Karpas-422 (cell line): ENCODE measurements at regions not wholly inside any gene's neighbourhood (a gene's known extent, or its start where the extent isn't known, plus 50 kb on each side); places are given as distances from the start of the nearest gene placed in this dataset.
"Not testable (repeated sequence)": the region's sequence is repeated elsewhere in the genome, so short reads cannot be mapped to it uniquely, and the experiment has no call there.

ENCODE experiments used
- DNase-seq: peaks from one replicate; pipeline ENCODE4 v3.0.0-alpha.2; 2015
- H2AFZ ChIP-seq: fragments of 200-600 bp; sonication (generic); 2 replicates; pipeline ENCODE4 v1.6.1; 2014; ENCODE audit warnings: antibody characterized with exemption, low read length, mixed read lengths
- H3K27ac ChIP-seq: fragments of 200-600 bp; sonication (generic); 2 replicates; pipeline ENCODE4 v1.5.1; 2014; ENCODE audit warnings: mild to moderate bottlenecking, low read length, moderate library complexity
- H3K27me3 ChIP-seq: fragments of 200-600 bp; sonication (generic); 2 replicates; pipeline ENCODE4 v1.6.1; 2014; ENCODE audit warnings: low read length, mixed read lengths
- H3K36me3 ChIP-seq: fragments of 200-600 bp; sonication (generic); 2 replicates; pipeline ENCODE4 v1.6.1; 2014; ENCODE audit warnings: low read length, mixed read lengths; ENCODE audit not compliant: insufficient read depth
- H3K4me1 ChIP-seq: fragments of 200-600 bp; sonication (generic); 2 replicates; pipeline ENCODE4 v1.6.1; 2014; ENCODE audit warnings: mild to moderate bottlenecking, low read length, mixed read lengths
- H3K4me2 ChIP-seq: fragments of 200-600 bp; sonication (generic); 2 replicates; pipeline ENCODE4 v1.6.1; 2014; ENCODE audit warnings: low read length, low read depth, mild to moderate bottlenecking; ENCODE audit not compliant: poor library complexity, severe bottlenecking
- H3K4me3 ChIP-seq: fragments of 200-600 bp; sonication (generic); 2 replicates; pipeline ENCODE4 v1.5.1; 2014; ENCODE audit warnings: mild to moderate bottlenecking, antibody characterized with exemption, low read length, mixed read lengths
- H3K79me2 ChIP-seq: fragments of 200-600 bp; sonication (generic); 2 replicates; pipeline ENCODE4 v1.6.1; 2014; ENCODE audit warnings: mild to moderate bottlenecking, low read length, mixed read lengths
- H3K9ac ChIP-seq: fragments of 200-600 bp; sonication (generic); 2 replicates; pipeline ENCODE4 v1.6.0; 2014; ENCODE audit warnings: low read length
- H3K9me2 ChIP-seq: fragments of 200-600 bp; sonication (generic), shearing (Covaris generic); replicated peaks from 2 replicates; pipeline ENCODE4 v1.6.0; 2014; ENCODE audit warnings: mild to moderate bottlenecking, low read length, moderate library complexity; ENCODE audit not compliant: insufficient read depth
- H3K9me3 ChIP-seq: fragments of 300-700, 200-600 bp; sonication (generic); 2 replicates; pipeline ENCODE4 v1.6.1; 2014; ENCODE audit warnings: low read length, mixed read lengths
- H4K20me1 ChIP-seq: fragments of 200-600 bp; sonication (generic); 2 replicates; pipeline ENCODE4 v1.6.1; 2014; ENCODE audit warnings: mild to moderate bottlenecking, antibody characterized with exemption, low read length, low read depth; ENCODE audit not compliant: insufficient read depth

DNA sequence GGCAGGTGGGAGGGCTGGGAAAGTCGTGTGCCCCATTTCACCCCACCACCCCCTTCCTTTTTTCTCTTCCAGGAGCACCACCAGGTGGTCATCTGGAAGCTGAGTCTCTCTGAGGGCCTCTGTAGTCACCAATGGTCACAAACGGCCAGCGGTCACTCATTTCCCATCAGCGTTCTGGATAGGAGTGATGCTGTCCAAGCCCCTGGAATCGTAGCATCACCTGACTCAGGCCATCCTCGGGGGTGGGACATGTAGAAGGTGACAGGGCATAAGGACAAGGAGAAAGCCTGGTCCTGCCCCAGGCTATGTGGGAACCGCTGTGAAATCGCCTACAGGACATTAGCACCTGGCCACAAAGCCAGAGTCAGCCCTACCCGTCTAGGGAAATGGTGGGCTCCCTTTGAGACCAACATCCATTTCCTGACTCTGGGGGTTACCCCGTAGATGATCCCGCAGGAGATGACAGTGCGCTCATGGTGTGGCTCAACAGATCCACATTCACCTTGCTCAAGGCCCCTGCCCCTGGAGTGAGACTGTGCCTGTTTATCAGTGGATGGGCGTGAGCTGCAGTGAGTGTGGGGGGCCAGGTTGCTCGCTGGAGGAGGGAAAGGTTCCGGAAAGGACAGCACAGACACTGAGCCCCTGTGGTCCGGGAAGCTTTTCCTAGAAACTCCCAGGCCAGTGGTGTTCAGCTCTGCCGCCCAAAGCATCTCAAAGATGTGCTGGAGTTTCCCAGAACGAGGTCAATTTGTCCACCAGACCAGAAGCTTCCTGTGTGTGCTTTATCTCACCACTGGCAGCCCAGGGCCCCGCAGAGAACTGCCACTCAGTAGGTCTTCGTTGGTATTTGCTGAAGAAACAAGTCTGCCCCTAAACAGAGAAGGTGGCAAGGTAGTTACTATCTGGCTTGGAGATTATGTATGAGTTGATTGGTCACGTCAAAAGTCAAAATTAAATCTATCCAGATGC, 61.1 kb upstream of the UNC5A start:
- Histone ChIP-seq H3K27me3 (no peaks in the 10 kb centered on the region), H3K9me2 (no peaks in the 10 kb centered on the region), H3K4me1 (no peaks in the 10 kb centered on the region), H3K36me3 (no peaks in the 10 kb centered on the region), H3K9me3 (no peaks in the 10 kb centered on the region), H3K79me2 (no peaks in the 10 kb centered on the region), H2AFZ (no peak overlapping the region), H3K4me3 (no peak overlapping the region), H3K4me2 (no peak overlapping the region), H3K9ac (no peak overlapping the region), H3K27ac (no peak overlapping the region), H4K20me1 (no peaks in the 10 kb centered on the region)
- DNase-seq = no peak

DNA sequence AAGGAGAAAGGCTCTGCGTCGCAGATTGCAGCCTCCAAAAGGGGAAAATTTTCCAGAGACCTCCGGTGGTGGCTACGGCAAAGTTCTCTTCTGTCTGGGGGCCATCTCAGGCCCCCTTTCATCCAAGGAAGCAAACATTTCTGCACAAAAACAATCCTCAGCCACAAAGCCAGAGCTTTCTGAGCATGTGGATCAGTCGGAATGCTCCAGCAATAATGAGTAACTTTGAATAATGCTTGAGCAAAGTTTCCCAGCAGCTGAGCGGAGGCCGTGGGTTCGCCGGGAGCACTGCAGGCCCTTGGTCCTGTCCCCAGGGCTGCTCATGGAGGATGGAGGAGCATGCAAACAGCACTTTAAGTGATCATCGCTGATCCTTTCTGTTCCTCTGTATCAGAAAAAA, 60.2 kb upstream of the UNC5A start:
- H2AFZ ChIP-seq = no peak overlapping the region
- no peak overlapping the region for H3K9ac ChIP-seq
- no peak for DNase-seq
- no peaks in the 10 kb centered on the region for H3K27me3 ChIP-seq
- H3K9me3 ChIP-seq = no peaks in the 10 kb centered on the region
- no peaks in the 10 kb centered on the region for H3K36me3 ChIP-seq
- H3K4me3 ChIP-seq = no peak overlapping the region
- no peaks in the 10 kb centered on the region for H3K9me2 ChIP-seq
- H3K4me1 ChIP-seq = no peaks in the 10 kb centered on the region
- H4K20me1 ChIP-seq = no peaks in the 10 kb centered on the region
- no peaks in the 10 kb centered on the region for H3K79me2 ChIP-seq
- no peak overlapping the region for H3K4me2 ChIP-seq
- no peak overlapping the region for H3K27ac ChIP-seq

DNA sequence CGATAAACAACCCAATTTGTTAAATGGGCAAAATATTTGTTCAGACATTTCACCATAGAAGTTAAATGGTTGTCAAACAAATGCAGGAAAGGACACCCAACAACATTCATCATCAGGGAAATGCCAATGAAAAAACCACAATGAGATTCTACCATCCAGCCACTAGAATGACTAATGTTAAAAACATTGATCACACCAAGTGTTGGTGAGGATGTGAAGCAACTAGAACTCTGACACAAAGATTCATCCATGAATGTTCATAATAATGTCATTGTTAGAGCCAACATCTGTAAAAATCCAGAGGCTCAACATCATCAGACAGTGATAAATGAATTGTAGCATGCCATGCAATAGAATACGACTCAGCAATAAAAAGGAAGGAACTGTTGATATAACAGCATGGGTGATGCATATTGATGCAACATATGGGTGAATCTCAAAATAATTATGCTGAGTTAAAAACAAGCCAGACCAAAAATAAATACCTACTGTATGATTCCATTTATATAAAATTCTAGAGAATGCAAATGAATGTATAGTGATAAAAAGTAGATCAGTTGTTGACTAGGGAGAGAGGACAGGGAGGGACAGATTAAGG, 55.9 kb upstream of the UNC5A start:
- H3K36me3 ChIP-seq = no peaks in the 10 kb centered on the region

DNA sequence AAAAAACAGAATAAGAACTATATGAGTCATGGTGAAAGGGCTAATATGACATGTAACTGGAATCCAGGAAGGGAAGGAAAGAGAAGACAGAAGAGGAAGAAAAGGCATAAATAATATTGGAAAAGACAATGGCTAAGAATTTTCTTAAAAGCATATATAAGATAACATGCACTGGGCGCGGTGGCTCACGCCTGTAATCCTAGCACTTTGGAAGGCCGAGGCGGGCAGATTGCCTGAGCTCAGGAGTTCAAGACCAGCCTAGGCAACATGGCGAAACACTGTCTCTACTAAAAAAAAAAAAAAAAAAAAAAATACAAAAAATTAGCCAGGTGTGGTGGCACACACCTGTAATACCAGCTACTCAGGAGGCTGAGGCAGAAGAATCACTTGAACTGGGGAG, 54.8 kb upstream of the UNC5A start:
- not testable (repeated sequence) for H3K79me2 ChIP-seq, H3K9me2 ChIP-seq, H4K20me1 ChIP-seq, H3K9ac ChIP-seq, H3K4me3 ChIP-seq, H3K36me3 ChIP-seq, H2AFZ ChIP-seq, DNase-seq, H3K9me3 ChIP-seq, H3K27me3 ChIP-seq, H3K4me1 ChIP-seq, H3K4me2 ChIP-seq, H3K27ac ChIP-seq

More for the DNA sequence above, 55.9 kb upstream of the UNC5A start:
- DNase-seq = no peak
- no peak overlapping the region for H3K4me2 ChIP-seq
- H3K27me3 ChIP-seq = no peaks in the 10 kb centered on the region
- no peaks in the 10 kb centered on the region for H4K20me1 ChIP-seq
- H3K4me1 ChIP-seq = no peaks in the 10 kb centered on the region
- H2AFZ ChIP-seq = no peak overlapping the region
- H3K9ac ChIP-seq = no peak overlapping the region
- no peaks in the 10 kb centered on the region for H3K9me2 ChIP-seq
- H3K9me3 ChIP-seq = no peaks in the 10 kb centered on the region
- H3K4me3 ChIP-seq = no peak overlapping the region
- no peaks in the 10 kb centered on the region for H3K79me2 ChIP-seq
- H3K27ac ChIP-seq = no peak overlapping the region

DNA sequence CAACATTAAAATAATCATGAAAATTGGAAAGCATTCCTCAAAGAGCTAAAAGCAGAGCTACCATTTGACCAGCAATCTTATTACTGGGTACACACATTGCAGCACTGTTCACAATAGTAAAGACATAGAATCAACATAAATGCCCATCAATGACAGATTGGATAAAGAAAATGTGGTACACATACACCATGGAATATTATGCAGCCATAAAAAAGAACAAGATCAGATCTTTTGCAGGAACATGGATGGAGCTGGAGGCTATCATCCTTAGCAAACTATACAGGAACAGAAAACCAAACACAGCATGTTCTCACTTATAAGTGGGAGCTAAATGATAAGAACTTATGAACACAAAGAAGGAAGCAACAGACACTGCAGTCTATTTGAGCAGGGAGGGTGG, 52.8 kb upstream of the UNC5A start:
- H3K9me3 ChIP-seq, H3K27ac ChIP-seq, H2AFZ ChIP-seq, H3K4me2 ChIP-seq, H3K9ac ChIP-seq, H4K20me1 ChIP-seq, H3K27me3 ChIP-seq, H3K79me2 ChIP-seq, H3K9me2 ChIP-seq, H3K4me3 ChIP-seq, H3K36me3 ChIP-seq, DNase-seq, H3K4me1 ChIP-seq: not testable (repeated sequence)
